ENCODE measurements at regions not wholly inside any gene's neighbourhood (a gene's known extent, or its start where the extent isn't known, plus 50 kb on each side); places are given as distances from the start of the nearest gene placed in this dataset.

DNA sequence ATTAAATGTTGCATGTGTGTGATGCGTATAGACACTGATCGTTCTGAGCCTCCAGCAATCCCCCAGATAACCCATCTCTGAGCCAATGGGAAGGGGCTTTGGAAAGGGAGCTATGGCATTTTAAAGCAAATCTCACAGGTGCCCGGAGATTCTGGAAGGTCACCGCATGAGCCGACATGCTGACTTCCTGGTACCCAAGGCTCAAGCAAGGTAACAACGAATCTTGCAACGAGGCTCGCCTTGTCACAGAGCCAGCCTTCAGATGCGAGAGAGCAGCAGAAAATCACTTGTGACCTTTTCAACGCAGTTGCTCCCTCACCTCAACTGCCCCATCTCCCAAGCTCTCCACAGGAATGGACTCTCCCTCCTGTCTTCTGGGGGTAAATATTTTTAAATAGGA, 154.8 kb upstream of the CDH5 start:
- no peak for TF ChIP-seq POLR2AphosphoS5 (IDR thresholded peaks at IDR 0.05; ENCODE audit: low read depth, low read length)
- Histone ChIP-seq H2BK5ac (ENCODE audit: low read depth, low read length) (no peak overlapping the region), H2BK12ac (ENCODE audit: low read depth, low read length) (no peak overlapping the region), H3K4me3 (ENCODE audit: extremely low read depth in 1 of 4, insufficient read depth in 2 of 4, low read depth in 3 of 4, low read length in 4 of 4) (no peak overlapping the region), H2BK15ac (ENCODE audit: low read length) (no peak overlapping the region), H3K79me1 (ENCODE audit: low read depth, low read length) (no peaks in the 10 kb centered on the region), H3K27ac (ENCODE audit: low read depth, low read length) (no peak overlapping the region), H2AK5ac (ENCODE audit: low read depth, low read length) (no peak overlapping the region), H3K4me1 (replicated peaks in 1 of 4; ENCODE audit: control insufficient read depth in 3 of 4, insufficient read depth in 4 of 4, low read length in 3 of 4) (no peaks in the 10 kb centered on the region), H3K23ac (ENCODE audit: insufficient read length) (no peak overlapping the region), H3K9me3 (ENCODE audit: insufficient read depth in 2 of 2, low read depth in 1 of 2, low read length in 1 of 2) (no peaks in the 10 kb centered on the region), H3K56ac (replicated peaks; ENCODE audit: insufficient read length, low read depth, low read length) (no peak overlapping the region), H4K8ac (ENCODE audit: extremely low read depth, insufficient read depth, low read length) (no peak overlapping the region), H2AFZ (ENCODE audit: low read length) (no peak overlapping the region), H2BK20ac (ENCODE audit: low read length) (no peak overlapping the region), H4K5ac (ENCODE audit: insufficient read length, low read depth, low read length) (no peak overlapping the region), H2BK120ac (replicated peaks; ENCODE audit: low read depth, low read length) (no peak overlapping the region), H4K91ac (replicated peaks; ENCODE audit: insufficient read length, low read length) (no peak overlapping the region), H3K27me3 (replicated peaks in 1 of 4; ENCODE audit: control insufficient read depth in 3 of 4, extremely low read depth in 1 of 4, insufficient read depth in 3 of 4, low read length in 3 of 4) (no peaks in the 10 kb centered on the region), H3K18ac (ENCODE audit: extremely low read depth, low read length) (no peak overlapping the region), H3K9ac (replicated peaks in 1 of 4; ENCODE audit: extremely low read depth in 1 of 4, low read depth in 3 of 4, low read length in 3 of 4) (no peak overlapping the region), H3K4ac (replicated peaks; ENCODE audit: insufficient read length, low read depth, low read length) (no peak overlapping the region), H3K36me3 (ENCODE audit: control insufficient read depth in 2 of 4, insufficient read depth in 4 of 4, low read length in 3 of 4) (no peaks in the 10 kb centered on the region), H3K79me2 (ENCODE audit: control insufficient read depth in 1 of 2, insufficient read depth in 2 of 2, low read length in 2 of 2) (no peaks in the 10 kb centered on the region), H3K4me2 (ENCODE audit: insufficient read depth in 1 of 2, low read depth in 2 of 2, low read length in 2 of 2) (no peak overlapping the region), H4K20me1 (replicated peaks in 1 of 2; ENCODE audit: control insufficient read depth in 1 of 2, insufficient read depth in 2 of 2, low read length in 2 of 2) (no peaks in the 10 kb centered on the region), H3K23me2 (ENCODE audit: low read depth, low read length) (no peaks in the 10 kb centered on the region), H3K14ac (ENCODE audit: insufficient read length) (no peak overlapping the region)
- POLR2A ChIA-PET (ENCODE audit: partially characterized antibody) = no interaction called here
- DNase-seq (ENCODE audit: low read depth in 1 of 2, low spot score in 2 of 2) = peak in 1 of 2 experiments; percentile 24
- WGBS, 2 experiments (ENCODE audit: extremely low coverage in 1 of 2, insufficient coverage in 1 of 2, insufficient read length in 1 of 2, insufficient replicate concordance in 2 of 2, low coverage in 1 of 2, low lambda C conversion rate in 2 of 2, missing lambda C conversion rate in 1 of 2) = 93% methylated on average over 10 of the region's 10 CpGs; no CpG with 5 or more reads in 1 of the 2 experiments
- no peak for FAIRE-seq
- CTCF ChIA-PET (ENCODE audit: partially characterized antibody) = interaction anchor here (0.6 kb wide), 1 partner anchor 24 kb away, joined by 3 read pairs; no protein-coding TSS in a partner anchor

All from H1 (cell line).